HG02981 (cell line): ENCODE measurements at regions not wholly inside any gene's neighbourhood (a gene's known extent, or its start where the extent isn't known, plus 50 kb on each side); places are given as distances from the start of the nearest gene placed in this dataset.

Experiments
- ATAC-seq: cut with Tn5 transposase; IDR thresholded peaks from one replicate; pipeline ENCODE4 v1.9.1; 2021; ENCODE audit warnings: mild to moderate bottlenecking, moderate library complexity; ENCODE audit not compliant: unreplicated experiment

GRCh38 chr3:151935446-151935845 is 62.0 kb downstream of the SUCNR1 start:
- no peak for ATAC-seq

GRCh38 chr3:151940481-151940880 is 67.0 kb downstream of the SUCNR1 start:
- ATAC-seq, result no peak

GRCh38 chr3:151943539-151943938 is 70.1 kb downstream of the SUCNR1 start:
- ATAC-seq, result no peak

GRCh38 chr3:151944356-151944755 is 70.9 kb downstream of the SUCNR1 start:
- no peak for ATAC-seq

GRCh38 chr3:151946606-151947005 is 73.2 kb downstream of the SUCNR1 start:
- no peak for ATAC-seq

GRCh38 chr3:151949706-151950105 is 76.3 kb downstream of the SUCNR1 start:
- no peak for ATAC-seq

- no peak for ATAC-seq
These were observed 81.9 kb downstream of the SUCNR1 start for GRCh38 chr3:151955356-151955755.

GRCh38 chr3:151960961-151961580 is 87.6 kb downstream of the SUCNR1 start:
- ATAC-seq, result no peak

- ATAC-seq, result no peak
These were observed 88.9 kb downstream of the SUCNR1 start for GRCh38 chr3:151962352-151962751.

GRCh38 chr3:151962912-151963311 is 89.5 kb downstream of the SUCNR1 start:
- no peak for ATAC-seq

- ATAC-seq, result no peak
These were observed 91.3 kb downstream of the SUCNR1 start for GRCh38 chr3:151964743-151965142.

- ATAC-seq, result no peak
These were observed 95.7 kb downstream of the SUCNR1 start for GRCh38 chr3:151969026-151969642.

- no peak for ATAC-seq
These were observed 98.6 kb downstream of the SUCNR1 start for GRCh38 chr3:151971814-151972579.

GRCh38 chr3:151974067-151974466 is 100.6 kb downstream of the SUCNR1 start:
- no peak for ATAC-seq

- no peak for ATAC-seq
These were observed 103.0 kb downstream of the SUCNR1 start for GRCh38 chr3:151976211-151977050.

GRCh38 chr3:151979906-151980305 is 106.5 kb downstream of the SUCNR1 start:
- no peak for ATAC-seq

- ATAC-seq, result no peak
These were observed 110.1 kb downstream of the SUCNR1 start for GRCh38 chr3:151983538-151983937.

- ATAC-seq, result no peak
These were observed 112.5 kb downstream of the SUCNR1 start for GRCh38 chr3:151985787-151986430.

- ATAC-seq, result no peak
These were observed 114.5 kb downstream of the SUCNR1 start for GRCh38 chr3:151987893-151988292.

GRCh38 chr3:151989621-151990020 is 116.2 kb downstream of the SUCNR1 start:
- no peak for ATAC-seq
